Uterus (tissue), 3 donors: ENCODE measurements at regions not wholly inside any gene's neighbourhood (a gene's known extent, or its start where the extent isn't known, plus 50 kb on each side); places are given as distances from the start of the nearest gene placed in this dataset.

ENCODE experiments used
- DNase-seq, 2 donors: peaks; one replicate each; pipeline ENCODE4 v3.0.0-alpha.2; 2019 to 2020
- H3K27ac ChIP-seq, 2 donors: fragments of 200-600 bp; sonication (generic); 1 replicate in 1 of 2; 2 replicates in 1 of 2; pipeline ENCODE4 v1.5.1; 2016 to 2018
- H3K27me3 ChIP-seq, 2 donors: fragments of 200-600 bp; sonication (generic); one replicate each; pipeline ENCODE4 v1.5.1; 2018 to 2019; ENCODE audit warnings: control low read depth in 1 of 2
- H3K36me3 ChIP-seq, 2 donors: fragments of 200-600 bp; sonication (generic); one replicate each; pipeline ENCODE4 v1.5.1; 2019; ENCODE audit warnings: control low read depth in 1 of 2
- H3K4me1 ChIP-seq, 2 donors: fragments of 200-600 bp; sonication (generic); one replicate each; pipeline ENCODE4 v1.5.1; 2018 to 2019; ENCODE audit warnings: control low read depth in 1 of 2
- H3K4me3 ChIP-seq, 2 donors: fragments of 200-600 bp; sonication (generic); 1 replicate in 1 of 2; 2 replicates in 1 of 2; pipeline ENCODE4 v1.5.1; 2018 to 2019; ENCODE audit warnings: mild to moderate bottlenecking in 1 of 2
- H3K9me3 ChIP-seq, 2 donors: fragments of 200-600 bp; sonication (generic); one replicate each; pipeline ENCODE4 v1.5.1; 2019; ENCODE audit warnings: control low read depth in 1 of 2
- CTCF ChIP-seq, 4 experiments: fragments of 200-600 bp in 2 of 4; fragments of 450-650 bp in 2 of 4; sonication (generic) in 2 of 4; IDR thresholded peaks; one replicate each; pipeline ENCODE4 v1.5.1; 2016 to 2019; ENCODE audit warnings: antibody characterized with exemption in 4 of 4, mild to moderate bottlenecking in 2 of 4, moderate library complexity in 1 of 4
- POLR2A ChIP-seq, 2 donors: fragments of 450-650 bp; IDR thresholded peaks; one replicate each; pipeline ENCODE4 v1.6.1; 2016; ENCODE audit warnings: antibody characterized with exemption in 2 of 2, mild to moderate bottlenecking in 1 of 2, moderate library complexity in 1 of 2
- intact Hi-C: fragments of 100-400 bp; cut with DNase I; formaldehyde crosslinking; loops from one replicate; pipeline ENCODE4 v1.15.1; 2023; ENCODE audit warnings: low total_unique reads
- donor health status: DM: yes; HTN: yes; CAD: no.

- Histone ChIP-seq H3K9me3 (no peaks in the 10 kb centered on the region), H3K27ac (no peak overlapping the region), H3K36me3 (no peaks in the 10 kb centered on the region), H3K4me3 (no peak overlapping the region), H3K4me1 (no peaks in the 10 kb centered on the region), H3K27me3 (no peaks in the 10 kb centered on the region)
- DNase-seq, result no peak
- TF ChIP-seq POLR2A (IDR thresholded peaks at IDR 0.05) (no peak), CTCF (IDR thresholded peaks at IDR 0.05) (no peak)
- intact Hi-C loops, result no loop called here
Observed at GRCh38 chr5:5810461-5810860, 388.0 kb downstream of the ICE1 start.

GRCh38 chr5:5805916-5806315, 383.4 kb downstream of the ICE1 start:
- H3K9me3 ChIP-seq, result no peaks in the 10 kb centered on the region
- TF ChIP-seq POLR2A (IDR thresholded peaks at IDR 0.05) (no peak), CTCF (IDR thresholded peaks at IDR 0.05) (no peak)
- no peaks in the 10 kb centered on the region for H3K27me3 ChIP-seq
- no peak for DNase-seq
- intact Hi-C loops, result no loop called here
- no peak overlapping the region for H3K4me3 ChIP-seq
- no peaks in the 10 kb centered on the region for H3K36me3 ChIP-seq
- no peak overlapping the region for H3K27ac ChIP-seq
- no peaks in the 10 kb centered on the region for H3K4me1 ChIP-seq

- H3K4me1 ChIP-seq, result no peaks in the 10 kb centered on the region
- no peaks in the 10 kb centered on the region for H3K27me3 ChIP-seq
- H3K4me3 ChIP-seq, result no peak overlapping the region
- no peak overlapping the region for H3K27ac ChIP-seq
- H3K9me3 ChIP-seq, result no peaks in the 10 kb centered on the region
- H3K36me3 ChIP-seq, result no peaks in the 10 kb centered on the region
- intact Hi-C loops, result no loop called here
- no peak for DNase-seq
- TF ChIP-seq CTCF (IDR thresholded peaks at IDR 0.05) (no peak), POLR2A (IDR thresholded peaks at IDR 0.05) (no peak)
Observed at GRCh38 chr5:5804478-5805233, 382.2 kb downstream of the ICE1 start.

GRCh38 chr5:5800801-5801761, 378.6 kb downstream of the ICE1 start:
- H3K9me3 ChIP-seq, result no peaks in the 10 kb centered on the region
- TF ChIP-seq CTCF (IDR thresholded peaks at IDR 0.05) (no peak), POLR2A (IDR thresholded peaks at IDR 0.05) (no peak)
- intact Hi-C loops, result no loop called here
- no peak for DNase-seq
- H3K27me3 ChIP-seq, result no peaks in the 10 kb centered on the region
- H3K4me3 ChIP-seq, result no peak overlapping the region
- no peak overlapping the region for H3K27ac ChIP-seq
- H3K4me1 ChIP-seq, result no peaks in the 10 kb centered on the region
- H3K36me3 ChIP-seq, result no peaks in the 10 kb centered on the region

GRCh38 chr5:5799826-5800225, 377.3 kb downstream of the ICE1 start:
- no peak overlapping the region for H3K27ac ChIP-seq
- no peak for TF ChIP-seq CTCF (IDR thresholded peaks at IDR 0.05)
- TF ChIP-seq POLR2A (IDR thresholded peaks at IDR 0.05), result no peak
- H3K9me3 ChIP-seq, result no peaks in the 10 kb centered on the region
- no peaks in the 10 kb centered on the region for H3K27me3 ChIP-seq
- H3K4me1 ChIP-seq, result no peaks in the 10 kb centered on the region
- no peaks in the 10 kb centered on the region for H3K36me3 ChIP-seq
- no peak overlapping the region for H3K4me3 ChIP-seq
- DNase-seq, result no peak
- intact Hi-C loops, result no loop called here
